K562 (cell line): ENCODE measurements at regions not wholly inside any gene's neighbourhood (a gene's known extent, or its start where the extent isn't known, plus 50 kb on each side); places are given as distances from the start of the nearest gene placed in this dataset.
A peak's percentile ranks its signal among the peaks of the same experiment; 100 is the strongest.

Experiments used
- ATAC-seq: fragments of 200-7000 bp; cut with Tn5 transposase; 3 replicates; pipeline ENCODE4 v1.9.1; 2020; ENCODE audit warnings: moderate library complexity
- BruUV-seq: library from RNA; stranded (reverse); fragments of 400-500 nt; replicated peaks from 2 replicates; lab custom pipeline; 2021; lab: Mats Ljungman, UMichigan
- CTCF ChIA-PET: fragments of 300-600 bp; formaldehyde crosslinking; extraction: SDS; loops from one replicate; lab custom pipeline; 2021; ENCODE audit warnings: low intra/inter-chr PET ratio; lab: Yijun Ruan, JAX
- POLR2A ChIA-PET: fragments of 300-600, 350-650 bp; sonication (Branson Sonifier 250); formaldehyde crosslinking; extraction: SDS; loops from one replicate; lab custom pipeline; 2021; ENCODE audit warnings: antibody characterized with exemption, inconsistent platforms; lab: Yijun Ruan, JAX
- DNase-seq, 4 experiments: peaks; one replicate each; pipeline versions ENCODE4 v3.0.0 to v3.0.0-alpha.2; 2011 to 2018; ENCODE audit warnings: low spot score in 3 of 4, mixed read lengths in 3 of 4; ENCODE audit errors: extremely low read depth in 1 of 4
- FAIRE-seq: peaks from 2 replicates; lab custom pipeline; 2011; peaks lifted over from hg19 to GRCh38; lab: Jason Lieb, UNC
- H2AFZ ChIP-seq: 2 replicates; pipeline ENCODE4 v1.6.0; 2011; ENCODE audit warnings: low read depth, low read length, control low read depth, inconsistent platforms
- H3K27ac ChIP-seq: fragments of 200-600 bp; 3 replicates; pipeline ENCODE4 v1.8.0; 2011; ENCODE audit warnings: low read depth, mild to moderate bottlenecking, control low read depth, inconsistent platforms, low read length, moderate library complexity, mixed read lengths; ENCODE audit errors: extremely low read depth
- H3K27me3 ChIP-seq, 2 experiments: fragments of 300-600 bp in 1 of 2; 2 replicates in 1 of 2; 3 replicates in 1 of 2; pipeline versions ENCODE4 v1.6.0 to v1.8.0; 2011; ENCODE audit warnings: inconsistent platforms in 2 of 2, low read length in 2 of 2, mild to moderate bottlenecking in 1 of 2, mixed read lengths in 1 of 2, moderate library complexity in 1 of 2; ENCODE audit not compliant: control insufficient read depth in 2 of 2, insufficient read depth in 2 of 2
- H3K36me3 ChIP-seq: fragments of 300-600 bp; 3 replicates; pipeline ENCODE4 v1.8.0; 2011; ENCODE audit warnings: mild to moderate bottlenecking, low read length, inconsistent platforms; ENCODE audit not compliant: control insufficient read depth, insufficient read depth
- H3K4me1 ChIP-seq, 2 experiments: fragments of 200-600 bp in 1 of 2; replicated peaks in 1 of 2; 2 replicates in 1 of 2; 3 replicates in 1 of 2; pipeline versions ENCODE4 v1.5.1 to v1.8.0; 2011; ENCODE audit warnings: inconsistent platforms in 2 of 2, low read length in 2 of 2, mild to moderate bottlenecking in 1 of 2, mixed read lengths in 1 of 2, moderate library complexity in 1 of 2; ENCODE audit not compliant: control insufficient read depth in 2 of 2, insufficient read depth in 2 of 2
- H3K4me2 ChIP-seq: 2 replicates; pipeline ENCODE4 v1.6.1; 2011; ENCODE audit warnings: low read length, control low read depth, inconsistent platforms, mixed read lengths; ENCODE audit not compliant: insufficient read depth
- H3K4me3 ChIP-seq: fragments of 200-600 bp; sonication (generic), shearing (Covaris generic); 2 replicates; pipeline ENCODE4 v1.5.1; 2016; ENCODE audit warnings: control low read depth, inconsistent platforms
- H3K79me2 ChIP-seq: fragments of 200-600 bp; 3 replicates; pipeline ENCODE4 v1.8.0; 2011; ENCODE audit warnings: low read length, inconsistent platforms; ENCODE audit not compliant: control insufficient read depth, insufficient read depth
- H3K9ac ChIP-seq, 2 experiments: 2 replicates each; pipeline versions ENCODE4 v1.6.0 to v1.6.1; 2011; ENCODE audit warnings: low read depth in 2 of 2, low read length in 2 of 2, control low read depth in 1 of 2, inconsistent platforms in 1 of 2, mild to moderate bottlenecking in 1 of 2, mixed read lengths in 1 of 2; ENCODE audit not compliant: insufficient read depth in 1 of 2
- H3K9me1 ChIP-seq: one replicate; pipeline ENCODE4 v1.6.0; 2011; ENCODE audit warnings: inconsistent platforms, mild to moderate bottlenecking, low read length, moderate library complexity; ENCODE audit not compliant: control insufficient read depth, insufficient read depth
- H3K9me3 ChIP-seq: replicated peaks from 2 replicates; pipeline ENCODE4 v1.5.1; 2011; ENCODE audit warnings: low read depth, low read length, inconsistent platforms; ENCODE audit not compliant: control insufficient read depth, insufficient read depth
- H4K20me1 ChIP-seq: replicated peaks from 2 replicates; pipeline ENCODE4 v1.6.1; 2011; ENCODE audit warnings: low read length, inconsistent platforms, mixed read lengths; ENCODE audit not compliant: control insufficient read depth, insufficient read depth
- ASH1L ChIP-seq: fragments of 450-650 bp; IDR thresholded peaks from 2 replicates; pipeline ENCODE4 v1.6.1; 2018; ENCODE audit warnings: borderline replicate concordance, mild to moderate bottlenecking, low read depth; ENCODE audit not compliant: partially characterized antibody
- ATF3 ChIP-seq, 2 experiments: fragments of 450-650 bp in 1 of 2; sonication (generic) in 1 of 2; formaldehyde crosslinking in 1 of 2; IDR thresholded peaks in 1 of 2; conservative IDR thresholded peaks in 1 of 2; 2 replicates each; pipeline versions ENCODE4 v1.6.1 to v1.8.1; 2016 to 2023; ENCODE audit warnings: mild to moderate bottlenecking in 2 of 2, moderate library complexity in 2 of 2, inconsistent platforms in 1 of 2, missing genetic modification reagents in 1 of 2
- BCLAF1 ChIP-seq, 2 experiments: fragments of 450-650 bp in 1 of 2; IDR thresholded peaks; 2 replicates each; pipeline ENCODE4 v1.6.1; 2011 to 2017; ENCODE audit warnings: low read depth in 2 of 2, antibody characterized with exemption in 1 of 2, borderline replicate concordance in 1 of 2, low read length in 1 of 2, mild to moderate bottlenecking in 1 of 2, mixed read lengths in 1 of 2; ENCODE audit not compliant: control insufficient read depth in 1 of 2
- CEBPB ChIP-seq: fragments of 450-650 bp; IDR thresholded peaks from 2 replicates; pipeline ENCODE4 v1.6.1; 2016; ENCODE audit warnings: missing genetic modification characterization, missing compliant biosample characterization
- CEBPG ChIP-seq, 3 experiments: fragments of 200-800 bp in 1 of 3; sonication (Bioruptor generic) in 1 of 3; sonication (generic) in 1 of 3; formaldehyde crosslinking in 1 of 3; IDR thresholded peaks in 2 of 3; conservative IDR thresholded peaks in 1 of 3; 2 replicates each; pipeline versions ENCODE4 v1.6.1 to v1.8.0; 2016 to 2022; ENCODE audit warnings: missing compliant biosample characterization in 2 of 3, missing genetic modification characterization in 2 of 3, mild to moderate bottlenecking in 1 of 3, missing genetic modification reagents in 1 of 3
- IRF9 ChIP-seq: fragments of 450-650 bp; IDR thresholded peaks from 2 replicates; pipeline ENCODE4 v1.6.1; 2016; ENCODE audit warnings: missing biosample characterization, missing genetic modification characterization
- TAL1 ChIP-seq: fragments of 450-650 bp; IDR thresholded peaks from 2 replicates; pipeline ENCODE4 v1.6.1; 2016; ENCODE audit warnings: mild to moderate bottlenecking
- TRIM24 ChIP-seq, 2 experiments: fragments of 450-650 bp; IDR thresholded peaks; 2 replicates each; pipeline ENCODE4 v1.6.1; 2016
- ZNF24 ChIP-seq: fragments of 450-650 bp; IDR thresholded peaks from 2 replicates; pipeline ENCODE4 v1.6.1; 2016
- in situ Hi-C: fragments of 300-500 bp; cut with MboI; formaldehyde crosslinking; loops from 4 replicates; pipeline ENCODE4 v1.15.0; 2018; ENCODE audit warnings: inconsistent platforms, mixed read lengths
- intact Hi-C: fragments of 100-400 bp; cut with micrococcal nuclease; formaldehyde crosslinking; loops from 2 replicates; pipeline ENCODE4 v1.14.2; 2022

DNA sequence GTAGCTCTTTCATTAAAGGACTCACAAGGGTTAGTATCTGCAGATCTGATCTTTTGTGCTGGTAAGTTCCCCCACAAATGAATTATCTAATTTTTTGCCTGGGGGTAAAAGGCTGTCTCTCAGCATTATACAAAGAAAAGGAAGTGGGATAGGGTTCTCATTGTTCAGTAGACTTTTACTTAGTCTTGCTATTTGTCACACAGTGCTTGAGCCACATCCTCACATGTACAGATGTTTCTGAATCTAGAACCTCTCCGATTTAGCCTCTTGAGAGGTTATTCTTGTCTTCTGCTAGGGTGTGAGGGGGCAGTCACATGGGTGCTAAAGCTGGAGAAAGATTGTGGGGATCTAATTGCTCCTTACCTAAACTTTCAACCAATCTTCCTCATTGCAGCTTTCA lies 93.0 kb downstream of the SLC41A2 start (continued):
- TF ChIP-seq BCLAF1 (IDR thresholded peaks at IDR 0.05; ENCODE audit: borderline replicate concordance in 1 of 2, control insufficient read depth in 1 of 2, low read depth in 2 of 2, low read length in 1 of 2), result no peak
- TF ChIP-seq ASH1L, result no peak

DNA sequence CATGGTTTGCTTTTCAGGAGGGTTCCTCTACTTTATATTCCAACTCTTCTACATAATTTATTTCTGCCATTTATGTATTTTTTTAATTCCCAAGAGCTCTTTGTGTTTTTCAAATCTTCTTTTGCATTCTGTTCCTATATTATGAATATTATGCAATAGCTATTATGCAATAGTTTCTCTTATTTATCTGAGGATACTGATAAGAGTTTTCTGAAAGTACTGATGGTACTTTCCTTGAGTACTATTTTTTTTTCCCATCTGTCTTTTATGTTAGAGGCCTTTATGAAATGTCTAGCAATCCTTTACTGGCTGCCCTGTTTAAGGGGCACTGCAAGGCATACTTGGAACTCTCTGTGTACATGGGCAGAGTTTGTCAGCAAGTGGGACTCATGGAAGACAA lies 93.4 kb downstream of the SLC41A2 start:
- Histone ChIP-seq H3K4me2 (no peak overlapping the region), H3K9me1 (no peaks in the 10 kb centered on the region), H3K9me3 (no peaks in the 10 kb centered on the region), H3K36me3 (no peaks in the 10 kb centered on the region), H3K9ac (no peak overlapping the region), H3K27me3 (no peaks in the 10 kb centered on the region), H3K4me3 (no peak overlapping the region), H3K27ac (no peak overlapping the region), H4K20me1 (no peaks in the 10 kb centered on the region), H3K4me1 (no peaks in the 10 kb centered on the region), H2AFZ (no peak overlapping the region), H3K79me2 (no peaks in the 10 kb centered on the region)
- intact Hi-C loops, result loop anchor here (5.0 kb wide), 1 partner anchor 88 kb away; no protein-coding TSS in a partner anchor
- BruUV-seq, result no TSS peak
- CTCF ChIA-PET, result no interaction called here
- TF ChIP-seq TAL1 (no peak), CEBPG (CRISPR knock-in tag; IDR thresholded peaks at IDR 0.05) (no peak), CEBPG (tag; conservative IDR thresholded peaks at IDR 0.05 in 1 of 2, IDR thresholded peaks at IDR 0.05 in 1 of 2) (peak; percentile 93 to 99), CEBPB (tag) (peak; percentile 97), ZNF24 (no peak), TRIM24 (IDR thresholded peaks at IDR 0.05) (peak in 1 of 2 experiments; percentile 42; a peak in 2 of 4 replicates), ATF3 (IDR thresholded peaks at IDR 0.05) (peak; percentile 41; the same call in 1 of the 2 replicates), ATF3 (CRISPR knock-in tag; conservative IDR thresholded peaks at IDR 0.05) (no peak), IRF9 (tag) (peak; percentile 73)
- POLR2A ChIA-PET, result no interaction called here
- ATAC-seq, result no peak
- in situ Hi-C loops, result no loop called here
- no peak for DNase-seq
- FAIRE-seq, result no peak
